ENCODE measurements at regions not wholly inside any gene's neighbourhood (a gene's known extent, or its start where the extent isn't known, plus 50 kb on each side); places are given as distances from the start of the nearest gene placed in this dataset.

GRCh38 chr6:167506443-167507301 lies 181.8 kb downstream of the TTLL2 start:
- ChIA-PET POLR2A (no interaction called here), CTCF (no interaction called here), RAD21 (ENCODE audit: low non-redundant PET in 1 of 2, low total read pairs in 2 of 2, uncharacterized antibody in 2 of 2, unreplicated experiment in 2 of 2) (no interaction called here)
- ATAC-seq = no peak
- Histone ChIP-seq H3K9me3 (ENCODE audit: control insufficient read depth in 1 of 2, insufficient read depth in 1 of 2, low read depth in 1 of 2, low read length in 2 of 2) (no peaks in the 10 kb centered on the region), H3K79me2 (ENCODE audit: insufficient read depth, low read length) (no peaks in the 10 kb centered on the region), H3K27me3 (ENCODE audit: insufficient read depth, low read length) (peaks cover 5% of the 10 kb centered on the region; the same call in 1 of the 2 replicates), H3K4me3 (replicated peaks in 1 of 2; ENCODE audit: low read depth in 1 of 2, low read length in 2 of 2) (no peak overlapping the region), H2AFZ (ENCODE audit: low read depth, low read length, poor library complexity, severe bottlenecking) (no peak overlapping the region), H3K4me1 (ENCODE audit: control insufficient read depth in 1 of 2, insufficient read depth in 2 of 2, low read length in 2 of 2) (no peaks in the 10 kb centered on the region), H4K20me1 (ENCODE audit: insufficient read depth) (no peaks in the 10 kb centered on the region), H3K9me2 (ENCODE audit: insufficient read depth) (no peaks in the 10 kb centered on the region), H3K27ac (ENCODE audit: low read depth, low read length) (no peak overlapping the region), H3K4me2 (ENCODE audit: low read length) (no peak overlapping the region), H3K36me3 (ENCODE audit: control insufficient read depth in 1 of 2, insufficient read depth in 2 of 2, low read length in 2 of 2) (no peaks in the 10 kb centered on the region), H3K9ac (ENCODE audit: low read length) (no peak overlapping the region)
- no TSS peak for BruUV-seq (replicated peaks)
- TF ChIP-seq SRF (IDR thresholded peaks at IDR 0.05; ENCODE audit: low read depth) (no peak), SIN3A (IDR thresholded peaks at IDR 0.05; ENCODE audit: low read depth) (no peak), ZBTB33 (IDR thresholded peaks at IDR 0.05; ENCODE audit: extremely low read depth, insufficient replicate concordance, low read length) (no peak)
- intact Hi-C loops (cut with micrococcal nuclease) = no loop called here
- no peak for DNase-seq (ENCODE audit: low read depth, low spot score)

- Histone ChIP-seq H3K9me3 (ENCODE audit: control insufficient read depth in 1 of 2, insufficient read depth in 1 of 2, low read depth in 1 of 2, low read length in 2 of 2) (no peaks in the 10 kb centered on the region), H3K4me1 (ENCODE audit: control insufficient read depth in 1 of 2, insufficient read depth in 2 of 2, low read length in 2 of 2) (no peaks in the 10 kb centered on the region), H2AFZ (ENCODE audit: low read depth, low read length, poor library complexity, severe bottlenecking) (no peak overlapping the region), H3K36me3 (ENCODE audit: control insufficient read depth in 1 of 2, insufficient read depth in 2 of 2, low read length in 2 of 2) (no peaks in the 10 kb centered on the region), H3K27me3 (ENCODE audit: insufficient read depth, low read length) (peaks cover 2% of the 10 kb centered on the region; the same call in 1 of the 2 replicates), H3K4me2 (ENCODE audit: low read length) (no peak overlapping the region), H4K20me1 (ENCODE audit: insufficient read depth) (no peaks in the 10 kb centered on the region), H3K9ac (ENCODE audit: low read length) (no peak overlapping the region), H3K27ac (ENCODE audit: low read depth, low read length) (no peak overlapping the region), H3K4me3 (replicated peaks in 1 of 2; ENCODE audit: low read depth in 1 of 2, low read length in 2 of 2) (no peak overlapping the region), H3K79me2 (ENCODE audit: insufficient read depth, low read length) (no peaks in the 10 kb centered on the region), H3K9me2 (ENCODE audit: insufficient read depth) (no peaks in the 10 kb centered on the region)
- BruUV-seq (replicated peaks) = no TSS peak
- intact Hi-C loops (cut with micrococcal nuclease) = no loop called here
- ATAC-seq (no peak), DNase-seq (ENCODE audit: low read depth, low spot score) (no peak)
- RAD21 ChIA-PET (ENCODE audit: low non-redundant PET in 1 of 2, low total read pairs in 2 of 2, uncharacterized antibody in 2 of 2, unreplicated experiment in 2 of 2) = no interaction called here
- no peak for TF ChIP-seq MAX (IDR thresholded peaks at IDR 0.05)
- TF ChIP-seq CEBPB (IDR thresholded peaks at IDR 0.05; ENCODE audit: low read depth) = no peak
- no peak for TF ChIP-seq YY1 (IDR thresholded peaks at IDR 0.05; ENCODE audit: extremely low read depth, insufficient replicate concordance, low read depth, low read length)
- TF ChIP-seq POLR2AphosphoS5 (IDR thresholded peaks at IDR 0.05; ENCODE audit: low read depth, low read length) = no peak
- no peak for TF ChIP-seq SIN3A (IDR thresholded peaks at IDR 0.05; ENCODE audit: low read depth)
- no peak for TF ChIP-seq SRF (IDR thresholded peaks at IDR 0.05; ENCODE audit: low read depth)
- TF ChIP-seq REST (IDR thresholded peaks at IDR 0.05; ENCODE audit: low read depth) = no peak
- TF ChIP-seq SP1 (IDR thresholded peaks at IDR 0.05; ENCODE audit: low read depth) = no peak
- POLR2A ChIA-PET = no interaction called here
- CTCF ChIA-PET = no interaction called here
These were observed 182.6 kb downstream of the TTLL2 start for GRCh38 chr6:167507376-167507945.

All from HCT116 (cell line).